H1 (cell line): ENCODE measurements at regions not wholly inside any gene's neighbourhood (a gene's known extent, or its start where the extent isn't known, plus 50 kb on each side); places are given as distances from the start of the nearest gene placed in this dataset.

Source experiments
- CTCF ChIA-PET: fragments of 300-600 bp; sonication (Branson Sonifier 250); formaldehyde crosslinking; loops from one replicate; lab custom pipeline; 2021; ENCODE audit not compliant: partially characterized antibody; lab: Charles Lee
- POLR2A ChIA-PET: fragments of 300-600 bp; sonication (Branson Sonifier 250); formaldehyde crosslinking; loops from one replicate; lab custom pipeline; 2021; ENCODE audit warnings: inconsistent platforms; ENCODE audit not compliant: partially characterized antibody; lab: Charles Lee
- DNase-seq, 2 experiments: peaks; one replicate each; pipeline versions ENCODE4 v3.0.0 to v3.0.0-alpha.2; 2010 to 2022; ENCODE audit warnings: low spot score in 2 of 2, low read depth in 1 of 2, mixed read lengths in 1 of 2
- FAIRE-seq: peaks from 2 replicates; lab custom pipeline; 2011; peaks lifted over from hg19 to GRCh38; lab: Jason Lieb, UNC
- H2AFZ ChIP-seq: 2 replicates; pipeline ENCODE4 v1.8.1; 2012; ENCODE audit warnings: low read length, inconsistent platforms
- H2AK5ac ChIP-seq: 2 replicates; pipeline ENCODE4 v1.6.1; 2013; ENCODE audit warnings: low read depth, low read length
- H2BK120ac ChIP-seq: replicated peaks from 2 replicates; pipeline ENCODE3; 2013; ENCODE audit warnings: low read depth, low read length, inconsistent platforms
- H2BK12ac ChIP-seq: 2 replicates; pipeline ENCODE4 v1.6.1; 2013; ENCODE audit warnings: low read depth, low read length
- H2BK15ac ChIP-seq: 2 replicates; pipeline ENCODE4 v1.6.1; 2013; ENCODE audit warnings: low read length
- H2BK20ac ChIP-seq: 2 replicates; pipeline ENCODE4 v1.6.1; 2013; ENCODE audit warnings: low read length
- H2BK5ac ChIP-seq: 2 replicates; pipeline ENCODE4 v1.6.1; 2013; ENCODE audit warnings: low read depth, low read length
- H3K14ac ChIP-seq: 2 replicates; pipeline ENCODE4 v1.6.1; 2013; ENCODE audit warnings: inconsistent platforms; ENCODE audit not compliant: insufficient read length
- H3K18ac ChIP-seq: 2 replicates; pipeline ENCODE4 v1.6.1; 2013; ENCODE audit warnings: low read length; ENCODE audit errors: extremely low read depth
- H3K23ac ChIP-seq: 2 replicates; pipeline ENCODE4 v1.6.1; 2013; ENCODE audit warnings: inconsistent platforms; ENCODE audit not compliant: insufficient read length
- H3K23me2 ChIP-seq: 2 replicates; pipeline ENCODE4 v1.6.1; 2013; ENCODE audit warnings: low read depth, low read length
- H3K27ac ChIP-seq: 2 replicates; pipeline ENCODE4 v1.6.1; 2011; ENCODE audit warnings: low read depth, low read length, inconsistent platforms
- H3K27me3 ChIP-seq, 4 experiments: replicated peaks in 1 of 4; 1 replicate in 1 of 4; 2 replicates in 3 of 4; pipeline versions ENCODE4 v1.6.1 to v1.8.1; 2011 to 2013; ENCODE audit warnings: low read length in 3 of 4, mild to moderate bottlenecking in 3 of 4, inconsistent platforms in 2 of 4, mixed read lengths in 2 of 4, moderate library complexity in 1 of 4; ENCODE audit not compliant: control insufficient read depth in 3 of 4, insufficient read depth in 3 of 4; ENCODE audit errors: extremely low read depth in 1 of 4
- H3K36me3 ChIP-seq, 4 experiments: 2 replicates each; pipeline versions ENCODE4 v1.6.1 to v1.8.1; 2011 to 2013; ENCODE audit warnings: mild to moderate bottlenecking in 4 of 4, low read length in 3 of 4, moderate library complexity in 2 of 4, control low read depth in 1 of 4, inconsistent platforms in 1 of 4; ENCODE audit not compliant: insufficient read depth in 4 of 4, control insufficient read depth in 2 of 4
- H3K4ac ChIP-seq: replicated peaks from 2 replicates; pipeline ENCODE3; 2013; ENCODE audit warnings: low read length, low read depth, mixed read lengths, inconsistent platforms; ENCODE audit not compliant: insufficient read length
- H3K4me1 ChIP-seq, 4 experiments: replicated peaks in 1 of 4; 1 replicate in 1 of 4; 2 replicates in 3 of 4; pipeline versions ENCODE4 v1.6.1 to v1.8.1; 2011 to 2013; ENCODE audit warnings: low read length in 3 of 4, inconsistent platforms in 2 of 4, mixed read lengths in 1 of 4; ENCODE audit not compliant: insufficient read depth in 4 of 4, control insufficient read depth in 3 of 4
- H3K4me2 ChIP-seq, 2 experiments: 2 replicates each; pipeline versions ENCODE4 v1.6.1 to v1.8.1; 2011 to 2013; ENCODE audit warnings: low read depth in 2 of 2, low read length in 2 of 2, control low read depth in 1 of 2, inconsistent platforms in 1 of 2, mild to moderate bottlenecking in 1 of 2; ENCODE audit not compliant: insufficient read depth in 1 of 2
- H3K4me3 ChIP-seq, 4 experiments: fragments of 200-600, 300-600 bp in 1 of 4; sonication (generic), shearing (Covaris generic), sonication (Bioruptor Twin) in 1 of 4; 2 replicates each; pipeline versions ENCODE4 v1.5.1 to v1.8.1; 2011 to 2016; ENCODE audit warnings: low read length in 4 of 4, low read depth in 3 of 4, control low read depth in 2 of 4, inconsistent platforms in 2 of 4, mild to moderate bottlenecking in 2 of 4, mixed read lengths in 1 of 4, moderate library complexity in 1 of 4; ENCODE audit not compliant: insufficient read depth in 2 of 4; ENCODE audit errors: extremely low read depth in 1 of 4
- H3K56ac ChIP-seq: replicated peaks from 2 replicates; pipeline ENCODE3; 2013; ENCODE audit warnings: low read depth, mild to moderate bottlenecking, mixed read lengths, low read length, inconsistent platforms; ENCODE audit not compliant: insufficient read length
- H3K79me1 ChIP-seq: 2 replicates; pipeline ENCODE4 v1.6.1; 2013; ENCODE audit warnings: low read depth, low read length, control low read depth
- H3K79me2 ChIP-seq, 2 experiments: 2 replicates each; pipeline versions ENCODE4 v1.6.1 to v1.8.1; 2012 to 2013; ENCODE audit warnings: low read length in 2 of 2, mild to moderate bottlenecking in 2 of 2, inconsistent platforms in 1 of 2; ENCODE audit not compliant: insufficient read depth in 2 of 2, control insufficient read depth in 1 of 2
- H3K9ac ChIP-seq, 4 experiments: replicated peaks in 1 of 4; 1 replicate in 1 of 4; 2 replicates in 3 of 4; pipeline versions ENCODE4 v1.6.1 to v1.8.1; 2011 to 2013; ENCODE audit warnings: low read depth in 3 of 4, low read length in 3 of 4, control low read depth in 2 of 4, mild to moderate bottlenecking in 2 of 4, moderate library complexity in 2 of 4, inconsistent platforms in 1 of 4; ENCODE audit errors: extremely low read depth in 1 of 4
- H3K9me3 ChIP-seq, 2 experiments: 2 replicates each; pipeline versions ENCODE4 v1.6.1 to v1.8.1; 2012 to 2013; ENCODE audit warnings: mild to moderate bottlenecking in 2 of 2, moderate library complexity in 2 of 2, control low read depth in 1 of 2, inconsistent platforms in 1 of 2, low read depth in 1 of 2, low read length in 1 of 2, mixed read lengths in 1 of 2; ENCODE audit not compliant: insufficient read depth in 2 of 2
- H4K20me1 ChIP-seq, 2 experiments: replicated peaks in 1 of 2; 2 replicates each; pipeline versions ENCODE3 to v1.8.1; 2011 to 2013; ENCODE audit warnings: inconsistent platforms in 2 of 2, low read length in 2 of 2, mild to moderate bottlenecking in 1 of 2; ENCODE audit not compliant: insufficient read depth in 2 of 2, control insufficient read depth in 1 of 2
- H4K5ac ChIP-seq: 2 replicates; pipeline ENCODE4 v1.6.1; 2013; ENCODE audit warnings: low read length, low read depth, mixed read lengths, inconsistent platforms; ENCODE audit not compliant: insufficient read length
- H4K8ac ChIP-seq: 2 replicates; pipeline ENCODE4 v1.8.0; 2013; ENCODE audit warnings: mild to moderate bottlenecking, moderate library complexity, low read length, inconsistent platforms; ENCODE audit not compliant: insufficient read depth; ENCODE audit errors: extremely low read depth
- H4K91ac ChIP-seq: replicated peaks from 2 replicates; pipeline ENCODE3; 2013; ENCODE audit warnings: low read length, mixed read lengths, inconsistent platforms; ENCODE audit not compliant: insufficient read length
- CBX8 ChIP-seq: fragments of 300-800, 300-1000 bp; sonication (generic); IDR thresholded peaks from 2 replicates; pipeline ENCODE4 v1.7.1; 2016; ENCODE audit warnings: low read depth, low read length, borderline replicate concordance
- CTBP2 ChIP-seq: IDR thresholded peaks from 2 replicates; pipeline ENCODE4 v1.7.0; 2011; ENCODE audit warnings: borderline replicate concordance, mild to moderate bottlenecking, moderate library complexity, mixed read lengths, low read length; ENCODE audit not compliant: insufficient read depth, insufficient read length
- E2F6 ChIP-seq: IDR thresholded peaks from 2 replicates; pipeline ENCODE4 v1.6.1; 2012; ENCODE audit warnings: inconsistent platforms
- JUND ChIP-seq: IDR thresholded peaks from 2 replicates; pipeline ENCODE4 v1.6.1; 2011; ENCODE audit warnings: mild to moderate bottlenecking, improper control_type of control experiment, low read length
- KDM5A ChIP-seq: fragments of 200-600 bp; IDR thresholded peaks from 2 replicates; pipeline ENCODE4 v1.7.1; 2012; ENCODE audit warnings: mild to moderate bottlenecking, low read length, inconsistent platforms, mixed read lengths
- MAFK ChIP-seq: IDR thresholded peaks from 2 replicates; pipeline ENCODE4 v1.6.1; 2012; ENCODE audit warnings: low read depth, mild to moderate bottlenecking, improper control_type of control experiment, low read length
- POLR2A ChIP-seq, 2 experiments: IDR thresholded peaks; 1 replicate in 1 of 2; 2 replicates in 1 of 2; pipeline ENCODE4 v1.6.1; 2011; ENCODE audit warnings: low read depth in 2 of 2, low read length in 2 of 2, mild to moderate bottlenecking in 2 of 2; ENCODE audit errors: control extremely low read depth in 1 of 2
- RAD21 ChIP-seq, 2 experiments: IDR thresholded peaks in 1 of 2; conservative IDR thresholded peaks in 1 of 2; 2 replicates each; pipeline ENCODE4 v1.6.1; 2011; ENCODE audit warnings: low read depth in 2 of 2, low read length in 2 of 2, improper control_type of control experiment in 1 of 2, inconsistent platforms in 1 of 2, mild to moderate bottlenecking in 1 of 2, moderate library complexity in 1 of 2
- SP2 ChIP-seq: IDR thresholded peaks from 2 replicates; pipeline ENCODE4 v1.6.1; 2012; ENCODE audit warnings: mild to moderate bottlenecking, low read length, inconsistent platforms
- USF2 ChIP-seq: IDR thresholded peaks from 2 replicates; pipeline ENCODE4 v1.6.1; 2011; ENCODE audit warnings: low read length, improper control_type of control experiment
- WGBS, 2 experiments: shearing (Covaris generic) in 1 of 2; methylation state at CpG; one replicate each; pipeline versions ENCODE4 v1.1.6 to v1.1.7; 2013 to 2015; ENCODE audit warnings: low lambda C conversion rate in 2 of 2, mixed read lengths in 2 of 2, inconsistent platforms in 1 of 2, low coverage in 1 of 2, missing lambda C conversion rate in 1 of 2; ENCODE audit not compliant: insufficient replicate concordance in 2 of 2, insufficient coverage in 1 of 2, insufficient read length in 1 of 2; ENCODE audit errors: extremely low coverage in 1 of 2, missing lambda C conversion rate in 1 of 2; 5-methylcytosine and 5-hydroxymethylcytosine counted together

- Histone ChIP-seq H4K91ac (no peak overlapping the region), H3K18ac (no peak overlapping the region), H2AK5ac (no peak overlapping the region), H2BK5ac (no peak overlapping the region), H2BK12ac (no peak overlapping the region), H4K5ac (no peak overlapping the region), H3K4me1 (peaks cover 0 to 4% (median 4%) of the 10 kb centered on the region in 4 experiments; a peak in 5 of 7 replicates), H4K8ac (no peak overlapping the region; the same call in 1 of the 2 replicates), H3K23ac (no peak overlapping the region), H3K79me2 (no peaks in the 10 kb centered on the region), H3K79me1 (no peaks in the 10 kb centered on the region; the same call in 1 of the 2 replicates), H2BK120ac (no peak overlapping the region), H2BK20ac (no peak overlapping the region), H3K56ac (no peak overlapping the region), H3K14ac (no peak overlapping the region), H3K36me3 (0 out of 8 replicates have a peak, but pooled peaks cover 0 to 4% (median 0%) of the 10 kb centered on the region in 4 experiments), H3K9ac (no peak overlapping the region), H2AFZ (no peak overlapping the region), H3K27ac (no peak overlapping the region), H2BK15ac (no peak overlapping the region), H3K4me3 (no peak overlapping the region), H4K20me1 (no peaks in the 10 kb centered on the region), H3K23me2 (no peaks in the 10 kb centered on the region), H3K9me3 (no peaks in the 10 kb centered on the region), H3K4me2 (no peak overlapping the region), H3K4ac (no peak overlapping the region), H3K27me3 (no peaks in the 10 kb centered on the region)
- POLR2A ChIA-PET, result interaction anchor here (0.6 kb wide), 1 partner anchor 157 kb away, joined by 3 read pairs; no protein-coding TSS in a partner anchor
- FAIRE-seq (no peak), DNase-seq (no peak)
- 93% methylated on average over 11 of the region's 11 CpGs; no CpG with 5 or more reads in 1 of the 2 experiments for WGBS, 2 experiments
- CTCF ChIA-PET, result interaction anchor here (0.9 to 10.4 kb wide), 5 partner anchors 6 to 150 kb away, joined by 3 to 120 read pairs (median 3); no protein-coding TSS in a partner anchor
- TF ChIP-seq JUND, result no peak
- no peak for TF ChIP-seq MAFK
- TF ChIP-seq CTBP2, result no peak
- no peak for TF ChIP-seq E2F6
- TF ChIP-seq KDM5A, result no peak
- TF ChIP-seq CBX8, result no peak
- no peak for TF ChIP-seq SP2
- TF ChIP-seq RAD21 (IDR thresholded peaks at IDR 0.05 in 1 of 2, conservative IDR thresholded peaks at IDR 0.05 in 1 of 2; ENCODE audit: low read depth in 2 of 2, low read length in 2 of 2), result no peak
- TF ChIP-seq USF2, result no peak
- no peak for TF ChIP-seq POLR2A (IDR thresholded peaks at IDR 0.05; ENCODE audit: control extremely low read depth in 1 of 2, low read depth in 2 of 2, low read length in 2 of 2)
Measured at GRCh38 chr7:130890176-130891020, 156.4 kb upstream of the KLF14 start.
